OCI-LY1 (cell line): ENCODE measurements at regions not wholly inside any gene's neighbourhood (a gene's known extent, or its start where the extent isn't known, plus 50 kb on each side); places are given as distances from the start of the nearest gene placed in this dataset.

Experiments
- H2AFZ ChIP-seq: fragments of 200-600 bp; sonication (generic), shearing (Covaris generic); 2 replicates; pipeline ENCODE4 v1.6.0; 2014; ENCODE audit warnings: antibody characterized with exemption, mild to moderate bottlenecking, low read length
- H3F3A ChIP-seq: fragments of 200-600 bp; sonication (generic), shearing (Covaris generic); 2 replicates; pipeline ENCODE4 v1.6.0; 2014; ENCODE audit warnings: mild to moderate bottlenecking, antibody characterized with exemption, low read length, moderate library complexity; ENCODE audit not compliant: insufficient read depth
- H3K27ac ChIP-seq: fragments of 200-600 bp; sonication (generic); 2 replicates; pipeline ENCODE4 v1.5.1; 2014; ENCODE audit warnings: low read length, mixed run types, mild to moderate bottlenecking, low read depth; ENCODE audit not compliant: poor library complexity, severe bottlenecking
- H3K27me3 ChIP-seq: fragments of 200-600 bp; sonication (generic); 2 replicates; pipeline ENCODE4 v1.6.0; 2014; ENCODE audit warnings: antibody characterized with exemption, mild to moderate bottlenecking, low read length, moderate library complexity; ENCODE audit not compliant: insufficient read depth
- H3K36me3 ChIP-seq: fragments of 200-600 bp; sonication (generic); 2 replicates; pipeline ENCODE4 v1.6.1; 2014; ENCODE audit warnings: mild to moderate bottlenecking, antibody characterized with exemption, low read length, moderate library complexity, mixed read lengths; ENCODE audit not compliant: insufficient read depth
- H3K4me1 ChIP-seq: fragments of 200-600 bp; sonication (generic); 2 replicates; pipeline ENCODE4 v1.5.1; 2014; ENCODE audit warnings: mild to moderate bottlenecking, low read length, moderate library complexity; ENCODE audit not compliant: insufficient read depth, severe bottlenecking
- H3K4me2 ChIP-seq: fragments of 200-600 bp; sonication (generic), shearing (Covaris generic); 2 replicates; pipeline ENCODE4 v1.6.1; 2014; ENCODE audit warnings: low read length
- H3K4me3 ChIP-seq: fragments of 200-600 bp; sonication (generic); 2 replicates; pipeline ENCODE4 v1.5.1; 2014; ENCODE audit warnings: low read length, low read depth, mild to moderate bottlenecking, mixed read lengths; ENCODE audit not compliant: poor library complexity, severe bottlenecking
- H3K79me2 ChIP-seq: fragments of 200-600 bp; shearing (Covaris generic); 2 replicates; pipeline ENCODE4 v1.6.1; 2016; ENCODE audit warnings: mixed run types, low read length, mixed read lengths; ENCODE audit not compliant: insufficient read depth
- H3K9ac ChIP-seq: fragments of 200-600 bp; sonication (generic), shearing (Covaris generic); 2 replicates; pipeline ENCODE4 v1.6.1; 2014; ENCODE audit warnings: mild to moderate bottlenecking, low read length, mixed read lengths
- H3K9me2 ChIP-seq: fragments of 200-600 bp; sonication (generic), shearing (Covaris generic); 2 replicates; pipeline ENCODE4 v1.6.1; 2014; ENCODE audit warnings: low read depth, mild to moderate bottlenecking, low read length, mixed read lengths
- H3K9me3 ChIP-seq: fragments of 200-600 bp; shearing (Covaris generic); 2 replicates; pipeline ENCODE4 v1.6.1; 2014; ENCODE audit warnings: low read length, mixed read lengths
- H4K20me1 ChIP-seq: fragments of 200-600 bp; sonication (generic), shearing (Covaris generic); 2 replicates; pipeline ENCODE4 v1.6.0; 2016; ENCODE audit warnings: mild to moderate bottlenecking, low read length; ENCODE audit not compliant: insufficient read depth
- EZH2 ChIP-seq: fragments of 200-600 bp; sonication (generic), shearing (Covaris generic); IDR thresholded peaks from 2 replicates; pipeline ENCODE4 v1.8.0; 2017; ENCODE audit warnings: borderline replicate concordance, mixed run types, mild to moderate bottlenecking, antibody characterized with exemption, low read length, moderate library complexity, mixed read lengths
- TF ChIP-seq, protein P1 (sequence below): fragments of 200-600 bp; sonication (generic), shearing (Covaris generic); IDR thresholded peaks from 2 replicates; pipeline ENCODE4 v1.5.1; 2017; ENCODE audit warnings: mild to moderate bottlenecking, antibody characterized with exemption, low read length, moderate library complexity, mixed read lengths

DNA sequence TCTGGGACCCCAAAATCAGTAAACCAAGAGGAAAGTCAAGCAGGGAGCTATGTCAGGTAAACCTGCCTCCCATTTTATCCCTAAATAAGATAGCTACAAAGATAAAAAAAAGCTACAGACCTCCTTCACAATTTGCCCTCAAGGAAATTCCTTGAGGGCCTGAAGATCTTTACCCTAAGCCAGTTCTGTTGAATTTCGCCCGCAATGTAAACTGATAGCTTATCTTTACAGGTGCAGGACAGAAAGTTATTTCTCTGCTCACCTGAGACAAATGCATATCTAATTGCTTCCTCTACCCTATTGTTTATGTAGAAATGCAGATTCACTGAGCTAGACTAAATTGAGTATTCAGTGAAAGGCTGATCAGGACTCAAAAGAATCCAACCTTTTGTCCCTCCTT lies 153.4 kb upstream of the CHRM3 start:
- TF ChIP-seq EZH2, result no peak
- TF ChIP-seq, protein P1, sequence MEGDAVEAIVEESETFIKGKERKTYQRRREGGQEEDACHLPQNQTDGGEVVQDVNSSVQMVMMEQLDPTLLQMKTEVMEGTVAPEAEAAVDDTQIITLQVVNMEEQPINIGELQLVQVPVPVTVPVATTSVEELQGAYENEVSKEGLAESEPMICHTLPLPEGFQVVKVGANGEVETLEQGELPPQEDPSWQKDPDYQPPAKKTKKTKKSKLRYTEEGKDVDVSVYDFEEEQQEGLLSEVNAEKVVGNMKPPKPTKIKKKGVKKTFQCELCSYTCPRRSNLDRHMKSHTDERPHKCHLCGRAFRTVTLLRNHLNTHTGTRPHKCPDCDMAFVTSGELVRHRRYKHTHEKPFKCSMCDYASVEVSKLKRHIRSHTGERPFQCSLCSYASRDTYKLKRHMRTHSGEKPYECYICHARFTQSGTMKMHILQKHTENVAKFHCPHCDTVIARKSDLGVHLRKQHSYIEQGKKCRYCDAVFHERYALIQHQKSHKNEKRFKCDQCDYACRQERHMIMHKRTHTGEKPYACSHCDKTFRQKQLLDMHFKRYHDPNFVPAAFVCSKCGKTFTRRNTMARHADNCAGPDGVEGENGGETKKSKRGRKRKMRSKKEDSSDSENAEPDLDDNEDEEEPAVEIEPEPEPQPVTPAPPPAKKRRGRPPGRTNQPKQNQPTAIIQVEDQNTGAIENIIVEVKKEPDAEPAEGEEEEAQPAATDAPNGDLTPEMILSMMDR, result no peak
- Histone ChIP-seq H3K9me2 (no peaks in the 10 kb centered on the region), H3K4me3 (no peak overlapping the region), H3K9me3 (no peaks in the 10 kb centered on the region), H3K27me3 (no peaks in the 10 kb centered on the region), H3F3A (no peaks in the 10 kb centered on the region), H3K9ac (no peak overlapping the region), H3K4me2 (no peak overlapping the region), H4K20me1 (no peaks in the 10 kb centered on the region), H3K4me1 (no peaks in the 10 kb centered on the region), H3K27ac (no peak overlapping the region), H3K36me3 (no peaks in the 10 kb centered on the region), H2AFZ (no peak overlapping the region), H3K79me2 (no peaks in the 10 kb centered on the region)

DNA sequence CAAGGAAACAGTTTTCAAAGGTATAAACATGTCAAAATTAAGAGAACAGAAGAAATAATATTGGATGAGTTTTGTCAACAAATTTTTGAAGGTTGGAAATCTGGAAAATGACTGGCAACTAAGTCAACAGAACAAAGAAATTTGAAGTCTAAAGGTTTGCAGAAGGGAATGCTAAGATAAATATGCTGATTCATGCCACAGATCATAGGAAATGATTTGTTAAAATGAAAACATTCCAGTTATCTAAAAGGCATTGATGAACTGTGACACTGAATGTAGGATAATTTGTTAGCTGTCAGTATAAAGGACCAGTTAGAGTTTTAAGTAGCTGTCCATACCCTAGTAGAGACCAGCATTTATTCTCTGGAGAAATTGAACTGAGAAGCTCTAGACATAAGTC lies 157.9 kb upstream of the CHRM3 start:
- Histone ChIP-seq H3K9me3 (peaks cover 5% of the 10 kb centered on the region; the same call in 1 of the 2 replicates), H4K20me1 (no peaks in the 10 kb centered on the region), H3K27me3 (no peaks in the 10 kb centered on the region), H3K9ac (no peak overlapping the region), H3F3A (no peaks in the 10 kb centered on the region), H3K27ac (no peak overlapping the region), H3K79me2 (no peaks in the 10 kb centered on the region), H3K4me1 (no peaks in the 10 kb centered on the region), H3K4me3 (no peak overlapping the region), H3K9me2 (no peaks in the 10 kb centered on the region), H3K4me2 (no peak overlapping the region), H2AFZ (no peak overlapping the region), H3K36me3 (no peaks in the 10 kb centered on the region)
- TF ChIP-seq, protein P1, result no peak
- TF ChIP-seq EZH2, result no peak

DNA sequence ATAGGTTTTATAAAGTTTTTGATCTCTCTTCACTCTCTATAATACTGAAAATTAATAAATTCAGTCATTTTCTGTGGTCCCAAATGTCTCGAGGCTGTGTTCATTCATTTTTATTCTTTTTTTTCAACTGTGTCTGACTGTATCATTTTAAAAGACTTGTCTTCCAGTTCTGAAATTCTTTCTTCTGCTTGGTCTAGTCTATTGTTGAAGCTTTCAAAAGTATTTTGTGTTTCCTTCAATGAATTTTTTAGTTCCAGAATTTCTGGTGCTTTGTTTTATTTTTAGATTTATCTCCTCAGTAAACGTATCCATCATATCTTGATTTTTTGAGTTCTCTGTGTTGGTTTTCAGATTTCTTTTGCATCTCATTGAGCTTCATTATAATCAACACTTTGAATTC lies 161.0 kb upstream of the CHRM3 start:
- no peak overlapping the region for H2AFZ ChIP-seq
- no peaks in the 10 kb centered on the region for H3K9me2 ChIP-seq
- H3K27me3 ChIP-seq, result no peaks in the 10 kb centered on the region
- H3K9me3 ChIP-seq, result peaks cover 5% of the 10 kb centered on the region; the same call in 1 of the 2 replicates
- H3K9ac ChIP-seq, result no peak overlapping the region
- H4K20me1 ChIP-seq, result no peaks in the 10 kb centered on the region
- no peaks in the 10 kb centered on the region for H3K4me1 ChIP-seq
- H3F3A ChIP-seq, result no peaks in the 10 kb centered on the region
- H3K79me2 ChIP-seq, result no peaks in the 10 kb centered on the region
- TF ChIP-seq, protein P1, result no peak
- TF ChIP-seq EZH2, result no peak
- H3K4me3 ChIP-seq, result no peak overlapping the region
- no peak overlapping the region for H3K4me2 ChIP-seq
- H3K36me3 ChIP-seq, result no peaks in the 10 kb centered on the region
- H3K27ac ChIP-seq, result no peak overlapping the region
